GM21360 (cell line): ENCODE measurements at regions not wholly inside any gene's neighbourhood (a gene's known extent, or its start where the extent isn't known, plus 50 kb on each side); places are given as distances from the start of the nearest gene placed in this dataset.
"Not testable (repeated sequence)": the region's sequence is repeated elsewhere in the genome, so short reads cannot be mapped to it uniquely, and the experiment has no call there.

ENCODE experiments used
- ATAC-seq: cut with Tn5 transposase; IDR thresholded peaks from one replicate; pipeline ENCODE4 v1.9.1; 2021; ENCODE audit warnings: mild to moderate bottlenecking, moderate library complexity; ENCODE audit not compliant: unreplicated experiment

GRCh38 chr2:91568391-91569338, 2877.2 kb downstream of the RPIA start:
- not testable (repeated sequence) for ATAC-seq

- not testable (repeated sequence) for ATAC-seq
Measured at GRCh38 chr2:91571239-91571923, 2879.9 kb downstream of the RPIA start.

- ATAC-seq, result not testable (repeated sequence)
Measured at GRCh38 chr2:91573018-91573417, 2881.5 kb downstream of the RPIA start.

GRCh38 chr2:91573755-91574154, 2882.3 kb downstream of the RPIA start:
- not testable (repeated sequence) for ATAC-seq

GRCh38 chr2:91574255-91574654, 2882.8 kb downstream of the RPIA start:
- not testable (repeated sequence) for ATAC-seq

- ATAC-seq, result not testable (repeated sequence)
Measured at GRCh38 chr2:91575701-91576100, 2884.2 kb downstream of the RPIA start.

- not testable (repeated sequence) for ATAC-seq
Measured at GRCh38 chr2:91577406-91577805, 2885.9 kb downstream of the RPIA start.

GRCh38 chr2:91578678-91579077, 2887.2 kb downstream of the RPIA start:
- ATAC-seq, result not testable (repeated sequence)

GRCh38 chr2:91579555-91579954, 2888.1 kb downstream of the RPIA start:
- ATAC-seq, result not testable (repeated sequence)

- ATAC-seq, result not testable (repeated sequence)
Measured at GRCh38 chr2:91580043-91580442, 2888.6 kb downstream of the RPIA start.

- not testable (repeated sequence) for ATAC-seq
Measured at GRCh38 chr2:91587098-91587497, 2895.6 kb downstream of the RPIA start.

- not testable (repeated sequence) for ATAC-seq
Measured at GRCh38 chr2:91587908-91588535, 2896.5 kb downstream of the RPIA start.

GRCh38 chr2:91588782-91589223, 2897.3 kb downstream of the RPIA start:
- not testable (repeated sequence) for ATAC-seq

GRCh38 chr2:91589454-91590328, 2898.2 kb downstream of the RPIA start:
- ATAC-seq, result not testable (repeated sequence)

GRCh38 chr2:91590381-91590780, 2898.9 kb downstream of the RPIA start:
- not testable (repeated sequence) for ATAC-seq

GRCh38 chr2:91591066-91591465, 2899.6 kb downstream of the RPIA start:
- not testable (repeated sequence) for ATAC-seq

- not testable (repeated sequence) for ATAC-seq
Measured at GRCh38 chr2:91597436-91597835, 2906.0 kb downstream of the RPIA start.

- not testable (repeated sequence) for ATAC-seq
Measured at GRCh38 chr2:91598519-91598918, 2907.0 kb downstream of the RPIA start.

GRCh38 chr2:91599000-91599399, 2907.5 kb downstream of the RPIA start:
- not testable (repeated sequence) for ATAC-seq

GRCh38 chr2:91602860-91603259, 2911.4 kb downstream of the RPIA start:
- not testable (repeated sequence) for ATAC-seq
